Upper lobe of left lung (tissue), 6 donors: ENCODE measurements at regions not wholly inside any gene's neighbourhood (a gene's known extent, or its start where the extent isn't known, plus 50 kb on each side); places are given as distances from the start of the nearest gene placed in this dataset.

Source experiments
- ATAC-seq, 2 donors: fragments of 200-7000 bp; cut with Tn5 transposase; one replicate each; pipeline ENCODE4 v1.9.1; 2022; ENCODE audit warnings: mild to moderate bottlenecking in 2 of 2, moderate library complexity in 2 of 2; ENCODE audit not compliant: low FRiP score in 2 of 2
- DNase-seq, 2 donors: peaks; one replicate each; pipeline ENCODE4 v3.0.0-alpha.2; 2019 to 2020
- H3K27ac ChIP-seq, 4 donors: fragments of 200-600 bp; sonication (generic); one replicate each; pipeline ENCODE4 v1.5.1; 2016 to 2019
- H3K27me3 ChIP-seq, 4 donors: fragments of 200-600 bp; sonication (generic); one replicate each; pipeline ENCODE4 v1.5.1; 2017 to 2019
- H3K36me3 ChIP-seq, 4 donors: fragments of 200-600 bp; sonication (generic); one replicate each; pipeline ENCODE4 v1.5.1; 2016 to 2019
- H3K4me1 ChIP-seq, 4 donors: fragments of 200-600 bp; sonication (generic); one replicate each; pipeline ENCODE4 v1.5.1; 2018 to 2019
- H3K4me3 ChIP-seq, 4 donors: fragments of 200-600 bp; sonication (generic); one replicate each; pipeline ENCODE4 v1.5.1; 2017 to 2019; ENCODE audit warnings: mild to moderate bottlenecking in 2 of 4, moderate library complexity in 1 of 4
- H3K9me3 ChIP-seq, 4 donors: fragments of 200-600 bp; sonication (generic); one replicate each; pipeline ENCODE4 v1.5.1; 2018 to 2019
- EP300 ChIP-seq, 4 donors: sonication (generic); formaldehyde crosslinking; IDR thresholded peaks; one replicate each; pipeline ENCODE4 v1.5.1; 2017; ENCODE audit warnings: antibody characterized with exemption in 4 of 4, control low read depth in 2 of 4
- POLR2A ChIP-seq, 4 donors: fragments of 450-650 bp; IDR thresholded peaks; one replicate each; pipeline ENCODE4 v1.5.1; 2016 to 2017; ENCODE audit warnings: antibody characterized with exemption in 4 of 4, mild to moderate bottlenecking in 2 of 4
- POLR2AphosphoS5 ChIP-seq, 2 donors: sonication (generic); formaldehyde crosslinking; IDR thresholded peaks; one replicate each; pipeline ENCODE4 v1.5.1; 2017; ENCODE audit warnings: antibody characterized with exemption in 2 of 2
- WGBS, 2 donors: methylation state at CpG; one replicate each; pipeline ENCODE4 v1.1.5; 2017 to 2018; 5-methylcytosine and 5-hydroxymethylcytosine counted together
- TF ChIP-seq, protein P1 (sequence below), 6 experiments: fragments of 450-650 bp in 4 of 6; fragments of 200-600 bp in 2 of 6; sonication (generic) in 2 of 6; IDR thresholded peaks; one replicate each; pipeline ENCODE4 v1.5.1; 2016 to 2019; ENCODE audit warnings: antibody characterized with exemption in 6 of 6
- donor health status: DM: no; HTN: no; CAD: no; lungs with moderate emphysema.
- donor health status: DM: no; HTN: yes; CAD: no; lungs with severe emphysema.

DNA sequence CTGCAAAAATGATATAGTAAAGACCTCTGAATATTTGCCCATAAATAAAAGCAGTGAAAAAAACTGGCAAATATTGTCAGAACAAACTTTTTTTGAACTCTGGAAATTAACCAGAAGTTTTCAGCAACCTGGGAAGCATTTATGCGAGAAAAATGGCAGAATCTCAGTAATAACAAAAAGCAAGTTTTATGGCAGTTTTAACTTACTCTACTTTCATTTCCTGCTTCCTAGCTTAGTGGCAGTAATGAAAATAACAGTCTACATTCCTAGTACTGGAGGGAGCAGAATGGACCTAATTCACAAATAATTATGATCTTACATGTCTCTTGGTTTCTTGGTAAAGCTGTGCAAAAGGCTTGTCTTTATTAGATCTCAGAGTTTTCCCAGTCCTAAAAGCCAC lies 460.1 kb downstream of the NAF1 start:
- DNase-seq (no peak), ATAC-seq (no peak)
- no peak for TF ChIP-seq POLR2AphosphoS5 (IDR thresholded peaks at IDR 0.05)
- TF ChIP-seq POLR2A (IDR thresholded peaks at IDR 0.05): no peak
- no peak overlapping the region for H3K27ac ChIP-seq
- WGBS, 2 donors: 89 to 97% methylated on average over 1 of the region's 1 CpG
- H3K36me3 ChIP-seq: no peaks in the 10 kb centered on the region
- H3K4me3 ChIP-seq: no peak overlapping the region
- no peaks in the 10 kb centered on the region for H3K4me1 ChIP-seq
- H3K27me3 ChIP-seq: no peaks in the 10 kb centered on the region
- H3K9me3 ChIP-seq: no peaks in the 10 kb centered on the region

DNA sequence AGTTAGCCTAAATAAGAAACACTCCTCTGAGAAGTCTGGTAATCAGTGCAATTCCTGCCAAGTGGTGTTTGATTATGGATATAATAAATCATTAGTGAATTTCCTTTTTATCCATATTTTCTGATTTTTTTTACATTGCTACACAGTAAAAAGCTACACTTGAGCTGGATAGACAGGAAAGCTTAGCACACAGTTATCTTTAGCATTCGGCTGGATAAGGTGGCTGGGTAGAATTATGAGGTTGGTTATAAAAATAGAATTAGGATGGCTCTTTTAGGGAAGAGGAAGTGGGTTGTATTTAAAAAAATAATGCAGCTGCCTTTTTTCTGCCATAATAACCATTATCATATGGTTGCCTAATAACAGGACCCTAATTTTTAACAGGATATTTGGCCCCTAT lies 460.6 kb downstream of the NAF1 start:
- ATAC-seq (no peak), DNase-seq (no peak)
- Histone ChIP-seq H3K4me1 (no peaks in the 10 kb centered on the region), H3K9me3 (no peaks in the 10 kb centered on the region), H3K4me3 (no peak overlapping the region), H3K36me3 (no peaks in the 10 kb centered on the region), H3K27ac (no peak overlapping the region), H3K27me3 (no peaks in the 10 kb centered on the region)
- TF ChIP-seq, protein P1, sequence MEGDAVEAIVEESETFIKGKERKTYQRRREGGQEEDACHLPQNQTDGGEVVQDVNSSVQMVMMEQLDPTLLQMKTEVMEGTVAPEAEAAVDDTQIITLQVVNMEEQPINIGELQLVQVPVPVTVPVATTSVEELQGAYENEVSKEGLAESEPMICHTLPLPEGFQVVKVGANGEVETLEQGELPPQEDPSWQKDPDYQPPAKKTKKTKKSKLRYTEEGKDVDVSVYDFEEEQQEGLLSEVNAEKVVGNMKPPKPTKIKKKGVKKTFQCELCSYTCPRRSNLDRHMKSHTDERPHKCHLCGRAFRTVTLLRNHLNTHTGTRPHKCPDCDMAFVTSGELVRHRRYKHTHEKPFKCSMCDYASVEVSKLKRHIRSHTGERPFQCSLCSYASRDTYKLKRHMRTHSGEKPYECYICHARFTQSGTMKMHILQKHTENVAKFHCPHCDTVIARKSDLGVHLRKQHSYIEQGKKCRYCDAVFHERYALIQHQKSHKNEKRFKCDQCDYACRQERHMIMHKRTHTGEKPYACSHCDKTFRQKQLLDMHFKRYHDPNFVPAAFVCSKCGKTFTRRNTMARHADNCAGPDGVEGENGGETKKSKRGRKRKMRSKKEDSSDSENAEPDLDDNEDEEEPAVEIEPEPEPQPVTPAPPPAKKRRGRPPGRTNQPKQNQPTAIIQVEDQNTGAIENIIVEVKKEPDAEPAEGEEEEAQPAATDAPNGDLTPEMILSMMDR (IDR thresholded peaks at IDR 0.05): no peak
- no peak for TF ChIP-seq POLR2A (IDR thresholded peaks at IDR 0.05)
- TF ChIP-seq EP300 (IDR thresholded peaks at IDR 0.05): no peak
- TF ChIP-seq POLR2AphosphoS5 (IDR thresholded peaks at IDR 0.05): no peak
- 35 to 42% methylated on average over 1 of the region's 1 CpG for WGBS, 2 donors

DNA sequence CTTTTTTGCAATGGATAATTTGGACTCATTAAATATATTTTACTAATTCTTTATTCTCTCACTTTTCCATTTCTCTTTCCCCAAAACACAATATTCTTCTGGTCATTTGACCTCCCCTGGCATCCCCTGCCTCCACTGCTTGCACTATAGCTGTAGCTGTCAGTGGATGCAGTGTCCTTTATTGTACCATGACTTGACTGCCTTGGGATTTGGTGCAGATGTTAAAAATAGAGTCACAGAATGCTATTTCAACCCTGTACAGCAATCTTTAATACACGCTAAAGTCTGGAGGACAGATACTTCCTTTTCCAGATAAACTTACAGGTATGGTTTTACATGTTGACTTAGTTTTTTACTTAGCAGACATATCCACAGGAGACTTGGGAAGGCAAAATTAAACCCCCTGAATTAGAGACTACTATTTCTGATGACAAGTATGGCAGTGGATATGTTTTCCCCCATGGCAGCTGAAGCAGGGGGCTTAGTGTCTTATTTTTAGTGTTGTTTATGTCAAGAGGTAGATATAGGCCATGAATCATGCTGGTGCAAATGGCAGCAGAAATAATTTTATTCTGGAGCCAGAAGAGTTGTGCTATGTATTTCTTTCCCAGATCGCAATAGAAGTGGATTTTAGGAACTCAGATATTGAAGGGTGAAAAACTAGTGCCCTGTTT lies 461.4 kb downstream of the NAF1 start:
- 70 to 75% methylated on average over 2 of the region's 2 CpGs for WGBS, 2 donors
- ATAC-seq: no peak

DNA sequence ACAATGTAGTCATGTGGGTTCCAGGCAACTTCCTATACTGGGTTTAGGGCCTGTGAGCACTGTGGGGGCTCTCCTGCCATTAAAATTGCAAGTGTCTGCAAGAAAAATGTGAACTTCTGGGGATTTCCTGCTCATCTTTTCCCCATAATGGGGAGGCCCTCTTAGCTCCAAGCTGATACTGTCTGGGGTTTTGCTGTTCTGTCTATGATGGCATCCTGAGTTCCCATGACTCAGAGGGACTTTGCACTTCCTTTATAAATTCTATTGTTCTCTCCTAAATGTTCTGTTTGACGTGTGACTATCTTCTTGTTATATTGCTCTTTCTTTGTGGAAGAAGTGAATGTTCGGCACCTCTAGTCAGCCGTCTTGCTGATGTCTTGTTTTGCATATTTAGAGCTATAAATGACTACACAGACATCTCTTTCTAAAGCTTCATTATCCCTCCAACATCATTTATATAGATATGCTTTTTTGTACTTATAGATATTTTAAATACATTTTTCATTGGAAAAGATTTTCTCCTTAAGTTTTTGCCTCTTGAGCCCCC lies 465.8 kb downstream of the NAF1 start:
- WGBS, 2 donors: 83 to 84% methylated on average over 3 of the region's 3 CpGs
- H3K9me3 ChIP-seq: peaks cover 0 to 7% (median 0%) of the 10 kb centered on the region in 4 donors
- H3K27me3 ChIP-seq: no peaks in the 10 kb centered on the region
- no peaks in the 10 kb centered on the region for H3K36me3 ChIP-seq
- no peak for ATAC-seq
- no peak for DNase-seq
- H3K4me3 ChIP-seq: no peak overlapping the region
- no peak overlapping the region for H3K27ac ChIP-seq
- no peaks in the 10 kb centered on the region for H3K4me1 ChIP-seq
- no peak for TF ChIP-seq EP300 (IDR thresholded peaks at IDR 0.05)
- TF ChIP-seq, protein P1 (IDR thresholded peaks at IDR 0.05): no peak
- TF ChIP-seq POLR2AphosphoS5 (IDR thresholded peaks at IDR 0.05): no peak
- TF ChIP-seq POLR2A (IDR thresholded peaks at IDR 0.05): no peak

More for the DNA sequence above, 461.4 kb downstream of the NAF1 start:
- no peaks in the 10 kb centered on the region for H3K36me3 ChIP-seq
- DNase-seq: no peak
- peaks cover 0 to 6% (median 0%) of the 10 kb centered on the region in 4 donors for H3K9me3 ChIP-seq
- H3K27me3 ChIP-seq: no peaks in the 10 kb centered on the region
- TF ChIP-seq, protein P1 (IDR thresholded peaks at IDR 0.05): no peak
- no peak for TF ChIP-seq POLR2A (IDR thresholded peaks at IDR 0.05)
- no peak for TF ChIP-seq POLR2AphosphoS5 (IDR thresholded peaks at IDR 0.05)
- no peak for TF ChIP-seq EP300 (IDR thresholded peaks at IDR 0.05)
- H3K4me3 ChIP-seq: no peak overlapping the region
- no peaks in the 10 kb centered on the region for H3K4me1 ChIP-seq
- H3K27ac ChIP-seq: no peak overlapping the region

DNA sequence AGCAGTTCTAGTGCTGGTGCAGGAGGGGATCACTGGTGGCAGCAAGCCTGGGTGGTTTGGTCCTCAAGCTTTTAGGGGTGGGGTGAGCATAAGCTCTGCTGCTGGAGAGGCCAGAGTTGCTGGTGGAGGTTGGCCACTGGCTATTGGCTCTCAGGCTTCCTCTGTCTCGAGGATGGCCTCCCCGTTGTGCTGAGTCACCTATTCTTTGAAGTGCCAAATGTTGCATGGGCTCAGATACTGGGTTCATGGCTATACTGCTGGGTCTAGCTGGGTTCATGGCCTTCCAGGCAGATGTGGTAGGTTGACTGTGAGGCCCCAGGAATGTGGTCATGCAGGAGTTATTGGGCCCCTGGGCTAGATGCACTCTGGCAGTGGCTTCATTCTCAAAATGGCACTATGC lies 466.3 kb downstream of the NAF1 start:
- peak in 1 of 2 donors; percentile 15 for ATAC-seq
- 60% methylated on average over 2 of the region's 2 CpGs; no CpG with 5 or more reads in 1 of the 2 donors for WGBS, 2 donors
- TF ChIP-seq POLR2AphosphoS5 (IDR thresholded peaks at IDR 0.05) (no peak), POLR2A (IDR thresholded peaks at IDR 0.05) (no peak)
- TF ChIP-seq, protein P1 (IDR thresholded peaks at IDR 0.05): no peak

More for the DNA sequence above, 466.3 kb downstream of the NAF1 start:
- no peak for DNase-seq
- peaks cover 0 to 7% (median 0%) of the 10 kb centered on the region in 4 donors for H3K9me3 ChIP-seq
- no peaks in the 10 kb centered on the region for H3K36me3 ChIP-seq
- no peaks in the 10 kb centered on the region for H3K4me1 ChIP-seq
- no peak overlapping the region for H3K27ac ChIP-seq
- no peaks in the 10 kb centered on the region for H3K27me3 ChIP-seq
- no peak overlapping the region for H3K4me3 ChIP-seq
